SK-N-MC (cell line): ENCODE measurements at regions not wholly inside any gene's neighbourhood (a gene's known extent, or its start where the extent isn't known, plus 50 kb on each side); places are given as distances from the start of the nearest gene placed in this dataset.

Source experiments
- DNase-seq: peaks from one replicate; pipeline ENCODE4 v3.0.0-alpha.2; 2011; ENCODE audit warnings: low read depth, low spot score
- H3K27ac ChIP-seq: fragments of 200-600 bp; sonication (generic); 2 replicates; pipeline ENCODE4 v1.5.1; 2016; ENCODE audit warnings: mixed run types
- H3K36me3 ChIP-seq: fragments of 200-600 bp; sonication (generic); 2 replicates; pipeline ENCODE4 v1.6.1; 2017; ENCODE audit warnings: antibody characterized with exemption, low read length, mixed read lengths; ENCODE audit not compliant: insufficient read depth
- H3K4me3 ChIP-seq: fragments of 200-600 bp; sonication (generic); 2 replicates; pipeline ENCODE4 v1.5.1; 2016
- H3K9ac ChIP-seq: fragments of 200-600 bp; sonication (generic); 2 replicates; pipeline ENCODE4 v1.8.0; 2017; ENCODE audit warnings: mixed run types, mixed read lengths; ENCODE audit not compliant: insufficient read length
- H3K9me3 ChIP-seq: fragments of 200-600 bp; sonication (generic); 2 replicates; pipeline ENCODE4 v1.6.1; 2017; ENCODE audit warnings: low read depth, mild to moderate bottlenecking, antibody characterized with exemption, low read length, moderate library complexity, mixed read lengths
- EZH2 ChIP-seq: fragments of 200-600 bp; sonication (generic); IDR thresholded peaks from one replicate; pipeline ENCODE4 v1.6.1; 2017; ENCODE audit warnings: antibody characterized with exemption
- FOXP2 ChIP-seq: optimal IDR thresholded peaks from 2 replicates; pipeline ENCODE3; 2011; ENCODE audit warnings: mild to moderate bottlenecking, moderate library complexity; ENCODE audit not compliant: insufficient read depth; ENCODE audit errors: extremely low read length, control extremely low read depth
- POLR2AphosphoS5 ChIP-seq: IDR thresholded peaks from 2 replicates; pipeline ENCODE4 v1.6.1; 2012; ENCODE audit warnings: mild to moderate bottlenecking, low read depth, low read length, borderline replicate concordance

DNA sequence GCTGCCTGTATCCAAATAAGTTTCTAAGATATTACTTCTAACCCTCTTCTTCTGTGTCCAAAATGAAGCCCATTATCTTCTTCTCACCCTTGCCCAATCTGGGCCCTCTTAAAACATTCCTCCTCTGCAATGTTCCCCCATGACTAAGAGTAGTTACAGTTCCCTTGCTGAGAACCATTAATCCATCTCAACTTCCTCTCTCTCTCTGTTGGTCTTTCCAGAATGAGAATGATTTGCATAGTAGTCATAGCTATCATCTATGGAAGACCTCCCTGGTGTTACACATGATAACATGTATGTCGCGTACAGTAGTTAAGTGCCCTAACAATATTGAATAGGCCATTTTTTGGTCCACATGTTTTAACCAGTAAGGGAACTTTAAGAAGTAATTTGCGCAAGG lies 177.9 kb downstream of the ANXA2 start:
- H3K4me3 ChIP-seq = no peak overlapping the region
- TF ChIP-seq EZH2 (no peak), POLR2AphosphoS5 (no peak), FOXP2 (no peak)
- H3K9ac ChIP-seq = no peak overlapping the region
- H3K36me3 ChIP-seq = no peaks in the 10 kb centered on the region
- no peaks in the 10 kb centered on the region for H3K9me3 ChIP-seq
- H3K27ac ChIP-seq = no peak overlapping the region
- no peak for DNase-seq

DNA sequence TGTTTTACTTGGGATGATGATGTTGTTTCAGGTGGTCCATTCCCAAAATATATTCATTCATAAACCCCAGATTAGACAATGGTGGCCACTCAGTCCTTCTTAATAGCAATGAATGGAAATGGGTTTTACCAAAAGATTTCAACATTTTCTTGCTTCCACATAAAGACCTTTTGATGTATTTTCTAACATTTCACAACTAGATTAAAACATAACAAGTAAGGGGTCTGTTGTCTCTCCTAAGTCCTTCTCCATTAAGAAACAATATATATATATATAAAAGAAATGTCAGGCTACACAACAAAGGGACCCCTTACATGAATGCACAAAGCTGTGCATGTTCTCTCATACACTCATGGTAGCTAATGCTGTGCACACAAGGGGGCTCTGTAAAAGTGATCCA lies 176.4 kb downstream of the ANXA2 start:
- no peak overlapping the region for H3K4me3 ChIP-seq
- H3K9me3 ChIP-seq = no peaks in the 10 kb centered on the region
- H3K27ac ChIP-seq = no peak overlapping the region
- DNase-seq = no peak
- H3K9ac ChIP-seq = no peak overlapping the region
- TF ChIP-seq FOXP2 = no peak
- TF ChIP-seq EZH2 = no peak
- TF ChIP-seq POLR2AphosphoS5 = no peak
- no peaks in the 10 kb centered on the region for H3K36me3 ChIP-seq

DNA sequence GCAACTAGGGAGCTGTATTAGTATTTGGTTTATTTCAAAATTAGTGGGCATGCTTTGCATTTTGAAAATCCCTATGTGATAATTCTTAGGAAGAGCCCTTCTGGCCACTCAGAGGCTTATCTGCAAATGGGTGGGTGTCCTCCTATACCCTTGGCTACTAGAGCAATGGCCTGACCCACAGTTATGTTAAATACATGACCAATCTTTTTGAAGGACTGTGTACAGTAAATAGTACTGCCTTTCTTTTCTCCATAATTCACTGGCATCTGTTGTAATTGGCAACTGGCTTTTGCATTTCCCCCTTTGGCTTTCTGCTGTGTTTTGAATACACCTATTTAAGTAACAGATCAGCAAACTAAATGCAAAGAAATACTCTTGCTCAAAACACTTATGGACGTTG lies 175.4 kb downstream of the ANXA2 start:
- H3K36me3 ChIP-seq = no peaks in the 10 kb centered on the region
- DNase-seq = no peak
- no peaks in the 10 kb centered on the region for H3K9me3 ChIP-seq
- no peak overlapping the region for H3K9ac ChIP-seq
- TF ChIP-seq FOXP2 = no peak
- TF ChIP-seq EZH2 = no peak
- TF ChIP-seq POLR2AphosphoS5 = no peak
- H3K4me3 ChIP-seq = no peak overlapping the region
- no peak overlapping the region for H3K27ac ChIP-seq

DNA sequence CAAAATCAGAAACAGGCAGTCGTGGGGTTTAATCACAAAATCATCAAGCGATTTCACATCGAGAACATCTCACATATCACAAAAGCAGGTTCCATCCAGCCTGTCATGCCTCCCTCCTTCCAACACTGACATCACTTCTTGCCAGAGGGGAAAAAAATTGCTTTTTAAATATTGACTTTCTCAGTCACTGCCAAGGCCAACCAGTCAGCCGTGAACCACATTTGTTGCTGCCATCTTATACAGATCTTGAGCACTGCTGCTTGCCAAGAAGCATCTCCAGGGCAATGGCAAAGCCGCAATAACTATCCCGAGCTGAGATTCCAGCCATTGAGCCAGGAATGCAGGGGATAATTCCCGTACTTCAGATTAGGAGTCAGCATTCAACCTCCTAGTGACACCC lies 174.6 kb downstream of the ANXA2 start:
- H3K9me3 ChIP-seq = no peaks in the 10 kb centered on the region
- no peak for TF ChIP-seq POLR2AphosphoS5
- TF ChIP-seq FOXP2 = no peak
- TF ChIP-seq EZH2 = no peak
- DNase-seq = no peak
- no peak overlapping the region for H3K9ac ChIP-seq
- H3K27ac ChIP-seq = no peak overlapping the region
- H3K4me3 ChIP-seq = no peak overlapping the region
- no peaks in the 10 kb centered on the region for H3K36me3 ChIP-seq

DNA sequence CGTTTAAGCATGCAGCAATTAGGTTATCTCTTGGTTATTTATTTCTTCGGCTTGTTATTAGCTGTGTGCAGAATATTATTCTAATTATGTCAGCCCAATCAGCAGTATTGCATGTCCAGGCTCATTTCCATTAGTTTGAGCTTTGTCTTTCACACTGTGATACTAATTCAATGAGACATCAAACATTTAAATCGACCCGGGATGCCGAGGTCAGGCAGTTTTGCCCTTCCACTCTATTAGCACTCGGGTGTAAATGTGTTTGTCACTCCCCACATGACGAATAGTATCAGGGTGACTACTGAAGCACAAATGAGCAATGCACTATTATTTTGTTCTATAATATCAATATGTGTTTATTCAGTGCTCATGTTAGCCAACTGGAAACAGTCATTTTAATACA lies 170.9 kb downstream of the ANXA2 start:
- TF ChIP-seq EZH2 = no peak
- no peak for TF ChIP-seq FOXP2
- TF ChIP-seq POLR2AphosphoS5 = no peak
- DNase-seq = no peak
- no peak overlapping the region for H3K4me3 ChIP-seq

DNA sequence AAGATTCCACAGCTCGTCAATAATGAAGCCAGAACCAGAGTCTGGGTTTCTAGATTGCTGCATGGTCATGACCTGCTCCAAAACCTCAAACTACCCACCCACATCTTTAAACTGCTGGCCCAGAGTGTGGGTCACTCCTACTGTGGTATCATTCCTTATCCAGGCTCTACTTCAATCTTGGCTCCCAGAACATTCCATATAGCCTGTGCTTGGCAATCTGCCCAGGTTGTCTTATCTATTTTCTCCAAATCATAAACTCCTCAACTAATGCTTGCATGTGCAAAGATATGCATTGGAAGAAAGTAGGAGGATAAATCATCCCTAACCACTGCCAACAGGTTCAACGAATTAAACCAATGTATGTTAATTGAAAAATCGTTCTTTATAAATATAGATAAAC lies 169.7 kb downstream of the ANXA2 start:
- DNase-seq = no peak
- no peak for TF ChIP-seq EZH2
- no peak for TF ChIP-seq POLR2AphosphoS5
- TF ChIP-seq FOXP2 = no peak
- H3K4me3 ChIP-seq = no peak overlapping the region

More for the DNA sequence above, 170.9 kb downstream of the ANXA2 start:
- Histone ChIP-seq H3K36me3 (no peaks in the 10 kb centered on the region), H3K9me3 (no peaks in the 10 kb centered on the region), H3K9ac (no peak overlapping the region), H3K27ac (no peak overlapping the region)

DNA sequence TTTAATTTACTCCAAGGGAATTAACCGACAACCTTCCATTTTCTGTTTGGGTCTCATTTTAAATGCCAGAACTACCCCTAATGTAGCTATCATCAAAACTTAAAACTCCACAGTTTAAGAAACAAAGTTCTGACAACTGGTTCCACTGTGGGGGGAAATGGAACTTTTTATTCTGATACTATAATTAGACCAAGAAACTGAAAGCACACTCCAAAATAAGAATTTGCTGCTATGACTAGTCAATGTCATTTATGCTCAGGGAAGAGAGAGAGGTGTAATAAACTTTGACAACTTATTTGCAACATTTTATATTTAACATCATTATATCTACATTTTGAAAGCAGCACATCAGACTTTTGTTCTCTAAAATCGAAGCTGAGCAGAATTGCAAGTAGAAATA lies 169.2 kb downstream of the ANXA2 start:
- TF ChIP-seq EZH2 (no peak), POLR2AphosphoS5 (no peak), FOXP2 (no peak)
- no peaks in the 10 kb centered on the region for H3K9me3 ChIP-seq
- no peak overlapping the region for H3K4me3 ChIP-seq
- H3K36me3 ChIP-seq = no peaks in the 10 kb centered on the region
- H3K27ac ChIP-seq = no peak overlapping the region
- DNase-seq = no peak
- H3K9ac ChIP-seq = no peak overlapping the region

More for the DNA sequence above, 169.7 kb downstream of the ANXA2 start:
- Histone ChIP-seq H3K36me3 (no peaks in the 10 kb centered on the region), H3K27ac (no peak overlapping the region), H3K9ac (no peak overlapping the region), H3K9me3 (no peaks in the 10 kb centered on the region)

DNA sequence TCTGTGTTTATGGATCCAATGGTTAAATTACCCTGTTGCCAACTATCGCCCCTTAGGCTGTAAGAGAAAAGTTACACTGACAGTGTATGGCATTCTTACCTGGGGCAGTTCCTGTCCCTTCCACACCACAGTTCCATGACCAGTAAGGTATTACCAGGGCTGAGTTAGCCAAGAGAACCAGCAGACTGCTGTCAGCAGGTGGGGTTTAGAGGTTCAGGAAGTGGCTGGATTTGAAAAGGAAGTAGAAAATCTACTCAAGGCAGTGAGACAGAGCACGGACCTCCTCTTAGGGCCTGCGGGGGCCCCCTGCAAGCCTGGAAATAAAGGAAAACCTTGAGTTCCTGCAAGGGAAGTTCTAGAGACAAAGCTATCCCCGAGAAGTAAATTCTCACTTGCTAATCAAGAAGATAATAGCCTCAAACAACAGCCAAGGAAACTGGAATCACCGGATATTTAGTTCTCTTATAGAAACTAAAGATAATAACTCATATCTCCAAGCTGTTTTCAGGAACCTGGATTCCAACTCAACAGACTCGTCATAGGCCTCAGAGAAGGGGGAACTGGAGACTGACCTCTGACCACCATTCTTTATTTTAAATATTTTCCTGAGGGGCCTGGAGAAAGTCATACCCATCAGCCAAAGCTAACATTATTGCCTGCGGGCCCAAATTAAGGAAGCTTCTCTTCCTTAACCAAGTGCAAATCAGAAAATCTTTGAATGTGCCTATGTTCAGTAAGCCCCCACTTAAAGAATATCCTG lies 161.7 kb downstream of the ANXA2 start:
- Histone ChIP-seq H3K4me3 (no peak overlapping the region), H3K27ac (no peak overlapping the region), H3K36me3 (no peaks in the 10 kb centered on the region), H3K9me3 (no peaks in the 10 kb centered on the region), H3K9ac (no peak overlapping the region)
- TF ChIP-seq FOXP2 (no peak), EZH2 (no peak), POLR2AphosphoS5 (no peak)
- DNase-seq = no peak

DNA sequence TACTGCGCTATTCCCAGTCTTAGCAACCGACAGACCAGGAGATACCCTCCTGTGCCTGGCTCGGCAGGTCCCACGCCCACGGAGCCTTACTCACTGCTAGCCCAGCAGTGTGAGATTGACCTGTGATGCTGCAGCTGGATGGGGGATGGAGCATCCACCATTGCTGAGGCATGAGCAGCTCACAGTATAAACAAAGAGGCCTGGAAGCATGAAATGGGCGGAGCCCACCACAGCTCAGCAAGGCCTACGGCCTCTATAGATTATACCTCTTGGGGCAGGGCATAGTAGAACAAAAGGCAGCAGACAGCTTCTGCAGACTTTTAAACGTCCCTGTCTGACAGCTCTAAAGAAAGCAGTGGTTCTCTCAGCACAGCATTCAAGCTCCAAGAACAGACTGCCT lies 160.3 kb downstream of the ANXA2 start:
- Histone ChIP-seq H3K36me3 (no peaks in the 10 kb centered on the region), H3K4me3 (no peak overlapping the region), H3K9me3 (no peaks in the 10 kb centered on the region), H3K9ac (no peak overlapping the region), H3K27ac (no peak overlapping the region)
- DNase-seq = no peak
- TF ChIP-seq FOXP2 (no peak), EZH2 (no peak), POLR2AphosphoS5 (no peak)
